Fibroblast of skin of back (primary cell): ENCODE measurements at regions not wholly inside any gene's neighbourhood (a gene's known extent, or its start where the extent isn't known, plus 50 kb on each side); places are given as distances from the start of the nearest gene placed in this dataset.
A peak's percentile ranks its signal among the peaks of the same experiment; 100 is the strongest.

ENCODE experiments used
- DNase-seq: peaks from one replicate; pipeline ENCODE4 v3.0.0-alpha.2; 2013

DNA sequence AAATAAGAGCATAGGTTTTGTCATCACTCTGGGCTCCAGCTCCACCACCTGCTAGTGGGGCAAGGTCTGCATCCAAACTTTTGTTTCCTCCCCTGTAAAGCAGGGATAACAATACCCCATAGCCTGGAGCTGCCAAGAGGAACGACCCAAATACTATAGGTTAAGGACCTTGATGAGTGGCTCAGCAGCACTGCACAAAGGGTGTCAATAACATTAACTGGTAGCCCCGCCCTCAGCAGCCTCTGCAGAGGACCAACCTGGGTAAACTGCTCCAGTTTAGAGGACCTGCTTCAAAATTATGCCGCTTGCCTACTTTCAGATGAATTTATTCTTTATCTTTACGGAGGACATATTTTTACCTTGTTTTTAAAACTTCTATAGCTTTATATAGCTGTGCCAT, 65.8 kb upstream of the RIOK3 start:
- DNase-seq, result no peak

DNA sequence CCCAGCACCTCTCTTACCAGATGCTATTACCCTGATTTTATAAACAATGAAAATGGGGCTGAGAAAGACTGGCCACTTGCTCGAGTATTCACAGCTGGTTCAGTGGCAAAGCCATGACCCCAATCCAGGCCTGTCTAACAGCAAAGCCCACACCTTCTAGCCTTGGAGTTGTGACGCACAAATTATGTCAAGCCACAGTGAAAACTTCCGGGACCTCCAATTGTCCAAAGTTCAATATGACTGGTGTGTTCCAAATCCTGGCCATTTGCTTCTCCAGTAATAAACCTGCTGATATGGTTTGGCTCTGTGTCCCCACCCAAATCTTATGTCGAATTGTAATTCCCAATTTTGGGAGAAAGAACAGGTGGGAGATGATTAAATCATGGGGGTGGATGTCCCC, 64.7 kb upstream of the RIOK3 start:
- no peak for DNase-seq

DNA sequence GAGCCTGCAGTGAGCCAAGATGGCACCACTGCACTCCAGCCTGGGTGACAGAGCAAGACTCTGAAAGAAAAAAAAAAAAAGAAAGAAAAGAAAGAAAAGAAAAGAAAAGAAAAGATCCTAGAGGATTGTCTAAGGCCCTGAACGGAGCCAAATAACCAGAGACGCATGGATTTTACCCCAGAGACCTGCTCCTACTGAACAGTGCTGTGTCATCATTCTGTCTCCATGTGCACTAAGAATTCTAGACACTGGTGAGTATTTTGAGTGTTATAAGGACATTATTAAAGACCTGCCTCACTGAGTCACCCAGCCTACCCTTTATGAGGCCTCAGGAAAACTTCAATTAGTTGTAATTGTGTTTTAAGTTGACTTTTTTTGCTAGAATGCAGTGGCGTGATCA, 61.9 kb upstream of the RIOK3 start:
- peak; percentile 9 for DNase-seq

DNA sequence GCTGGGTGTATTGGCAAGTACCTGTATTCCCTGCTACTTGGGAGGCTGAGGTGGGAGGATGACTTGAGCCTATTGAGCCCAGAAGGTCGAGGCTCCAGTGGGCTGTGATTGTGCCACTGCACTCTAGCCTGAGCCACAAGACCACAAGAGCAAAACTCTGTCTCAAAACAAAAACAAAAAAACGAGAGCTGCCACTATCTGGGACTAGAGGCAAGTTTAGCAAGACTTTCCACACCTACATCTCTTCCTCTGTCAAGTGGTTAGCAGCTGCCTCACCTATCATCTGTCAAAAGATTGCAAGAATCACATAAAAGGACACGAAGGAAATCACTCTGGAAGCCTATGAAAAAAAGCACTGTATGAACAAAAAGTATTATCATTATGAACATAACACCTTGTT, 55.2 kb upstream of the RIOK3 start:
- no peak for DNase-seq

DNA sequence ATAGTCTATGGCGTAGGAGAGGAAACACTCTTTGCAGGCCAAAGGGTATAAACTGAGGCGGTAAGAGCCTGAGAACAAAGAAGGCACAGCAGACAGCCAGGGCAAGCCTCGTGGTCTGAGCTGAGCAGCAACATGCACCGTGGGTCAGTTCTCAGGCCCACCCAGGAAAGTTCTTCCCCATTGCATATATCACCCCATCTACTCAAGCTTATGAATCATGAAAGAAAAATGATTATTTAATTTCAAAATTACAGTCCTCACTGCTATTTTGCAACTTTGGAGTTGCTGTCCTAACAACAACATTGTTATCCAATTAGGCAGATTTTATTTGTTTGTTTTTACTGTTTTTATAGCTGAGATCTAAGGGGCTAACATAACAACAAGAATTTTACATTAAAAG, 54.7 kb upstream of the RIOK3 start:
- DNase-seq, result no peak

DNA sequence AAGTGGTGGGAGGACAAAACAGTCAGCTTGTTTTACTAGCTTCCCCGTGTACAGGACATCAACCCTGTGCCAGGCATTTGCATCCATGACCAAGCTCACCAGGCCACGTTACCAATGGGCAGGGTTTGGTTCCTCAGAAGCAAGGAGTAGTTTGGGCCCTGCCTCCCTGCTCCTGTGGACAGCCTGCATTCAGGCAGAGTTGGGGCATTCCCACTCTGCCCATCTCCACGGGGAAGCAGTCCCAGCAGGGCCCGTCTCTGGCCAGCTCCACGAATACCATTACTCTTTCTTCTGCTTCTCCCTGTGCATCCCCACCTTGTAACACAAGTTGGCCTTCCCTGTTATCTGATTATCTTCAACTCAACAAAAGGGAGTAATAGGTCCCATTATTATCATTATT, 54.0 kb upstream of the RIOK3 start:
- DNase-seq, result no peak

DNA sequence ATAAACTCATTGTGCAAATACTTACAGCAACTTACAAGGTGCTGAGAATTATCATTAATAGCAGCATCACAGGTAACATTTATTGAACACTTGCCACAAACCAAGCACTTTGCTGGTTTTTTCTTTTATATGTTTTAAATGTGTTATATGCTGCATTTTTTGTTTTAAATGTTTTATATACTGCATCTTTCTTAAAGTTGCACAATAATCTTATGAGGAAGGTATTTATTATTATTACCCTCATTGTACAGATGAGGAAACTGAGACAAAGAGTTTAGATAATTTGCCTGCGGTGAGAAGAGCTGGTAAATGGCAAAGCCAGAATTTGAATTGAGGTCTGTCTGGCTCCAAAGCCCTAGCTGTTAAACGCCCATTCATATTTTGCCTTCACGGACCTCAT, 52.2 kb upstream of the RIOK3 start:
- no peak for DNase-seq

DNA sequence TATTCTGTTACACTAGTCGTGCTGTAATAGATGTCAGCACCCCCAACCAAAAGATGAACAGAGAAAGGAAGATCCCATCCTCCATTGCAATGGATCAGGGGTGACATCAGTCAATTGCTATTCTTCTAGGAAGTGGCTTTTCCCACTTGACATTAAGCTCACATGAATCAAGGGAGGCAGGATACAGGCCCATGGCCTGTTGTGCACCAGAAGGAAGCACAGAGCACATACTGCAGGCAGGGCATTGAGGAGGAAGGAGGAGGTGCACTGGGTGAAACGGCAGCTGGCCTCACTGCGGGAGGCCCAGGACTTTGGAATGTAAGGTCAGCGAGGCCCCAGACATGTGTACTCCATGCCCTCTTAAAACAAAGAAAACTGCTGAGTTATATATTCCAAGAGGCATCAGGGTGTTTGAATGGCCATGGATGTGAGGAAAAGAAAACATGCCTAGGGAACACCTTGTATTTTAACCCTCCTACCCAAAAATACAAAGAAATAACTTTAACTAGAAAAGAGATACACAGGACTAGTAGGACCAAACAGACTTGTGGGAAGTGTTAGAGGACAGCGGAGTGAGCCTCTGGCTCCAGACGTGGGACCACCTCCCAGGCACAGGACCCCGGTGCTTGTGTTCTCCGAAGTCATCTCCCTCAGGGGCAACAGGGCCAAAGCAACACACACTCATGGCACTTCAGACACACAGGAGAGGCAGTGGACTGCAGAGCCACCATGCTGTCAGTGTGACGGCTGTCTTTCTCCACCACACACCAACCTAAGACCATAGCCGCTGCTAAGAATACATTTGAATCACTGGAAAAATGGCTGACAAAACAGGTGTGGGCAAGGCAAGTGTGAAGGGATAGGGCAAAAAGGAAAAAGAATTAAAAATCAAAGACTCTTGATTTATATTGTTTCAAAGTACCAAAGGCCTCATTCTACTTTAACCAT, 51.4 kb upstream of the RIOK3 start:
- peak; percentile 66 for DNase-seq
